Liver (tissue), 8 donors: ENCODE measurements at regions not wholly inside any gene's neighbourhood (a gene's known extent, or its start where the extent isn't known, plus 50 kb on each side); places are given as distances from the start of the nearest gene placed in this dataset.

ENCODE experiments used
- DNase-seq: peaks from one replicate; pipeline ENCODE4 v3.0.0-alpha.2; 2017; ENCODE audit warnings: low spot score
- H3K27ac ChIP-seq, 2 donors: one replicate each; pipeline ENCODE4 v1.7.0; 2013; ENCODE audit warnings: inconsistent platforms in 2 of 2, low read length in 2 of 2, control low read depth in 1 of 2, low read depth in 1 of 2, mild to moderate bottlenecking in 1 of 2
- H3K27me3 ChIP-seq, 4 donors: one replicate each; pipeline versions ENCODE4 v1.6.1 to v1.7.0; 2013; ENCODE audit warnings: low read length in 3 of 4, inconsistent platforms in 1 of 4, mild to moderate bottlenecking in 1 of 4, moderate library complexity in 1 of 4; ENCODE audit not compliant: control insufficient read depth in 4 of 4, insufficient read depth in 4 of 4
- H3K36me3 ChIP-seq, 4 donors: one replicate each; pipeline versions ENCODE4 v1.6.1 to v1.7.0; 2013; ENCODE audit warnings: low read length in 3 of 4, mild to moderate bottlenecking in 3 of 4, low read depth in 1 of 4, moderate library complexity in 1 of 4; ENCODE audit not compliant: control insufficient read depth in 4 of 4, insufficient read depth in 3 of 4
- H3K4me1 ChIP-seq, 4 donors: one replicate each; pipeline versions ENCODE4 v1.6.1 to v1.7.0; 2013; ENCODE audit warnings: low read length in 3 of 4, mild to moderate bottlenecking in 3 of 4, moderate library complexity in 1 of 4; ENCODE audit not compliant: control insufficient read depth in 4 of 4, insufficient read depth in 4 of 4
- H3K4me3 ChIP-seq, 3 donors: one replicate each; pipeline versions ENCODE4 v1.6.1 to v1.7.0; 2013; ENCODE audit warnings: low read length in 3 of 3, control low read depth in 1 of 3, low read depth in 1 of 3, mild to moderate bottlenecking in 1 of 3
- H3K9ac ChIP-seq, 2 donors: one replicate each; pipeline ENCODE4 v1.7.0; 2013; ENCODE audit warnings: low read length in 2 of 2, mild to moderate bottlenecking in 2 of 2, moderate library complexity in 2 of 2, control low read depth in 1 of 2, low read depth in 1 of 2
- H3K9me3 ChIP-seq, 4 donors: one replicate each; pipeline versions ENCODE4 v1.6.1 to v1.7.0; 2013; ENCODE audit warnings: low read length in 3 of 4; ENCODE audit not compliant: control insufficient read depth in 4 of 4
- ATF3 ChIP-seq: IDR thresholded peaks from 2 replicates; pipeline ENCODE4 v1.6.1; 2016; ENCODE audit warnings: antibody characterized with exemption
- EGR1 ChIP-seq, 2 donors: IDR thresholded peaks; 2 replicates each; pipeline ENCODE4 v1.6.1; 2016 to 2018; ENCODE audit warnings: antibody characterized with exemption in 2 of 2, low read depth in 2 of 2
- FOXA1 ChIP-seq: IDR thresholded peaks from 2 replicates; pipeline ENCODE4 v1.6.1; 2016; ENCODE audit warnings: antibody characterized with exemption
- FOXA2 ChIP-seq: IDR thresholded peaks from 2 replicates; pipeline ENCODE4 v1.6.1; 2016; ENCODE audit warnings: antibody characterized with exemption
- GABPA ChIP-seq, 2 donors: IDR thresholded peaks in 1 of 2; conservative IDR thresholded peaks in 1 of 2; 2 replicates each; pipeline ENCODE4 v1.6.1; 2016; ENCODE audit warnings: antibody characterized with exemption in 2 of 2, mild to moderate bottlenecking in 1 of 2, moderate library complexity in 1 of 2
- HNF4A ChIP-seq, 2 donors: conservative IDR thresholded peaks; 2 replicates each; pipeline ENCODE4 v1.6.1; 2016; ENCODE audit warnings: antibody characterized with exemption in 2 of 2, mild to moderate bottlenecking in 2 of 2
- HNF4G ChIP-seq: IDR thresholded peaks from 2 replicates; pipeline ENCODE4 v1.6.1; 2016; ENCODE audit warnings: antibody characterized with exemption
- JUND ChIP-seq, 2 donors: IDR thresholded peaks; 2 replicates each; pipeline ENCODE4 v1.6.1; 2016; ENCODE audit warnings: antibody characterized with exemption in 2 of 2
- MAX ChIP-seq: IDR thresholded peaks from 2 replicates; pipeline ENCODE4 v1.6.1; 2016; ENCODE audit warnings: antibody characterized with exemption
- NR2F2 ChIP-seq: IDR thresholded peaks from 2 replicates; pipeline ENCODE4 v1.6.1; 2016; ENCODE audit warnings: antibody characterized with exemption
- RAD21 ChIP-seq, 2 donors: IDR thresholded peaks; 2 replicates each; pipeline ENCODE4 v1.6.1; 2016; ENCODE audit warnings: antibody characterized with exemption in 2 of 2, mild to moderate bottlenecking in 2 of 2
- REST ChIP-seq: IDR thresholded peaks from 2 replicates; pipeline ENCODE4 v1.6.1; 2016; ENCODE audit warnings: antibody characterized with exemption, mild to moderate bottlenecking
- RXRA ChIP-seq, 2 donors: IDR thresholded peaks; 2 replicates each; pipeline ENCODE4 v1.6.1; 2017 to 2018; ENCODE audit warnings: antibody characterized with exemption in 2 of 2, mild to moderate bottlenecking in 1 of 2
- SP1 ChIP-seq: IDR thresholded peaks from 2 replicates; pipeline ENCODE4 v1.6.1; 2018; ENCODE audit warnings: antibody characterized with exemption, mild to moderate bottlenecking
- TAF1 ChIP-seq: conservative IDR thresholded peaks from 2 replicates; pipeline ENCODE4 v1.6.1; 2016; ENCODE audit warnings: antibody characterized with exemption, mild to moderate bottlenecking
- YY1 ChIP-seq: IDR thresholded peaks from 2 replicates; pipeline ENCODE4 v1.6.1; 2016; ENCODE audit warnings: antibody characterized with exemption, mild to moderate bottlenecking
- WGBS: extraction: QIAGEN DNeasy Blood & Tissue Kit; methylation state at CpG from one replicate; pipeline ENCODE4 v1.1.7; 2013; 5-methylcytosine and 5-hydroxymethylcytosine counted together
- TF ChIP-seq, protein P1 (sequence below): fragments of 150-350 bp; IDR thresholded peaks from 2 replicates; pipeline ENCODE4 v1.5.1; 2017; ENCODE audit warnings: improper control_type of control experiment, low read depth, low read length; ENCODE audit not compliant: missing input control
- TF ChIP-seq, protein P2 (sequence below): IDR thresholded peaks from 2 replicates; pipeline ENCODE4 v1.6.1; 2016; ENCODE audit warnings: antibody characterized with exemption
- donor health status: healthy.
- donor health status: healthy.
- donor health status: healthy.
- donor health status: healthy.
- donor health status: healthy.

GRCh38 chr16:79988721-79989220 lies 388.2 kb upstream of the MAF start (continued):
- TF ChIP-seq MAX (no peak), GABPA (IDR thresholded peaks at IDR 0.05 in 1 of 2, conservative IDR thresholded peaks at IDR 0.05 in 1 of 2) (no peak), TAF1 (no peak), RXRA (IDR thresholded peaks at IDR 0.05) (no peak), HNF4G (no peak), FOXA1 (no peak), YY1 (no peak)
- TF ChIP-seq, protein P1, sequence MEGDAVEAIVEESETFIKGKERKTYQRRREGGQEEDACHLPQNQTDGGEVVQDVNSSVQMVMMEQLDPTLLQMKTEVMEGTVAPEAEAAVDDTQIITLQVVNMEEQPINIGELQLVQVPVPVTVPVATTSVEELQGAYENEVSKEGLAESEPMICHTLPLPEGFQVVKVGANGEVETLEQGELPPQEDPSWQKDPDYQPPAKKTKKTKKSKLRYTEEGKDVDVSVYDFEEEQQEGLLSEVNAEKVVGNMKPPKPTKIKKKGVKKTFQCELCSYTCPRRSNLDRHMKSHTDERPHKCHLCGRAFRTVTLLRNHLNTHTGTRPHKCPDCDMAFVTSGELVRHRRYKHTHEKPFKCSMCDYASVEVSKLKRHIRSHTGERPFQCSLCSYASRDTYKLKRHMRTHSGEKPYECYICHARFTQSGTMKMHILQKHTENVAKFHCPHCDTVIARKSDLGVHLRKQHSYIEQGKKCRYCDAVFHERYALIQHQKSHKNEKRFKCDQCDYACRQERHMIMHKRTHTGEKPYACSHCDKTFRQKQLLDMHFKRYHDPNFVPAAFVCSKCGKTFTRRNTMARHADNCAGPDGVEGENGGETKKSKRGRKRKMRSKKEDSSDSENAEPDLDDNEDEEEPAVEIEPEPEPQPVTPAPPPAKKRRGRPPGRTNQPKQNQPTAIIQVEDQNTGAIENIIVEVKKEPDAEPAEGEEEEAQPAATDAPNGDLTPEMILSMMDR: no peak

GRCh38 chr16:79988089-79988488 lies 387.6 kb upstream of the MAF start:
- H3K27ac ChIP-seq: no peak overlapping the region
- 86% methylated on average over 3 of the region's 3 CpGs for WGBS
- no peaks in the 10 kb centered on the region for H3K4me1 ChIP-seq
- no peak overlapping the region for H3K4me3 ChIP-seq
- no peak for DNase-seq
- H3K9me3 ChIP-seq: no peaks in the 10 kb centered on the region
- TF ChIP-seq RXRA (IDR thresholded peaks at IDR 0.05) (no peak), NR2F2 (no peak), HNF4A (conservative IDR thresholded peaks at IDR 0.05) (no peak)
- no peaks in the 10 kb centered on the region for H3K27me3 ChIP-seq
- H3K36me3 ChIP-seq: no peaks in the 10 kb centered on the region
- H3K9ac ChIP-seq: no peak overlapping the region

- no peaks in the 10 kb centered on the region for H3K27me3 ChIP-seq
- H3K36me3 ChIP-seq: no peaks in the 10 kb centered on the region
- 91% methylated on average over 4 of the region's 4 CpGs for WGBS
- no peak overlapping the region for H3K9ac ChIP-seq
- DNase-seq: no peak
- TF ChIP-seq HNF4G: no peak
- no peak for TF ChIP-seq HNF4A (conservative IDR thresholded peaks at IDR 0.05)
- no peak for TF ChIP-seq RXRA (IDR thresholded peaks at IDR 0.05)
- no peak for TF ChIP-seq FOXA1
- TF ChIP-seq NR2F2: no peak
- no peak for TF ChIP-seq REST
- TF ChIP-seq, protein P1: no peak
- TF ChIP-seq GABPA (IDR thresholded peaks at IDR 0.05 in 1 of 2, conservative IDR thresholded peaks at IDR 0.05 in 1 of 2): no peak
- no peak for TF ChIP-seq JUND (IDR thresholded peaks at IDR 0.05)
- TF ChIP-seq EGR1 (IDR thresholded peaks at IDR 0.05; ENCODE audit: low read depth in 2 of 2): no peak
- TF ChIP-seq ATF3: no peak
- TF ChIP-seq RAD21 (IDR thresholded peaks at IDR 0.05): no peak
- TF ChIP-seq FOXA2: no peak
- TF ChIP-seq, protein P2, sequence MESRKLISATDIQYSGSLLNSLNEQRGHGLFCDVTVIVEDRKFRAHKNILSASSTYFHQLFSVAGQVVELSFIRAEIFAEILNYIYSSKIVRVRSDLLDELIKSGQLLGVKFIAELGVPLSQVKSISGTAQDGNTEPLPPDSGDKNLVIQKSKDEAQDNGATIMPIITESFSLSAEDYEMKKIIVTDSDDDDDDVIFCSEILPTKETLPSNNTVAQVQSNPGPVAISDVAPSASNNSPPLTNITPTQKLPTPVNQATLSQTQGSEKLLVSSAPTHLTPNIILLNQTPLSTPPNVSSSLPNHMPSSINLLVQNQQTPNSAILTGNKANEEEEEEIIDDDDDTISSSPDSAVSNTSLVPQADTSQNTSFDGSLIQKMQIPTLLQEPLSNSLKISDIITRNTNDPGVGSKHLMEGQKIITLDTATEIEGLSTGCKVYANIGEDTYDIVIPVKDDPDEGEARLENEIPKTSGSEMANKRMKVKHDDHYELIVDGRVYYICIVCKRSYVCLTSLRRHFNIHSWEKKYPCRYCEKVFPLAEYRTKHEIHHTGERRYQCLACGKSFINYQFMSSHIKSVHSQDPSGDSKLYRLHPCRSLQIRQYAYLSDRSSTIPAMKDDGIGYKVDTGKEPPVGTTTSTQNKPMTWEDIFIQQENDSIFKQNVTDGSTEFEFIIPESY: no peak
- no peak for TF ChIP-seq SP1
- no peak for TF ChIP-seq YY1
- TF ChIP-seq MAX: no peak
- TF ChIP-seq TAF1: no peak
- no peak overlapping the region for H3K4me3 ChIP-seq
- no peaks in the 10 kb centered on the region for H3K9me3 ChIP-seq
- H3K27ac ChIP-seq: no peak overlapping the region
- no peaks in the 10 kb centered on the region for H3K4me1 ChIP-seq
Measured at GRCh38 chr16:79986352-79986751, 385.8 kb upstream of the MAF start.
